ENCODE measurements at regions not wholly inside any gene's neighbourhood (a gene's known extent, or its start where the extent isn't known, plus 50 kb on each side); places are given as distances from the start of the nearest gene placed in this dataset.

GRCh38 chr2:18976168-18976961 lies 382.1 kb downstream of the OSR1 start:
- H3K4me1 ChIP-seq (ENCODE audit: control insufficient read depth, insufficient read depth, low read length), result peaks cover 14% of the 10 kb centered on the region
- H3K79me1 ChIP-seq (ENCODE audit: low read depth in 1 of 2, low read length in 2 of 2), result no peaks in the 10 kb centered on the region
- H4K8ac ChIP-seq (ENCODE audit: low read depth in 2 of 2, low read length in 2 of 2), result peak overlapping the region; percentile 52 to 96
- no peaks in the 10 kb centered on the region for H3K36me3 ChIP-seq (ENCODE audit: control insufficient read depth, insufficient read depth, low read length)
- H4K91ac ChIP-seq (ENCODE audit: insufficient read depth, low read depth, low read length), result peak overlapping the region; percentile 73
- H2BK5ac ChIP-seq (ENCODE audit: low read depth, low read length, poor library complexity, severe bottlenecking), result peak overlapping the region; percentile 79
- H4K5ac ChIP-seq (ENCODE audit: low read depth, low read length), result peak overlapping the region; percentile 95
- peak overlapping the region; percentile 78 for H3K14ac ChIP-seq (replicated peaks; ENCODE audit: low read depth, low read length)
- H2AK9ac ChIP-seq (replicated peaks; ENCODE audit: low read depth, low read length, poor library complexity), result peak overlapping the region; percentile 6
- intact Hi-C loops (cut with micrococcal nuclease) (no loop called here), in situ Hi-C loops (cut with MboI; ENCODE audit: low sequenced_read_pairs) (no loop called here), dilution Hi-C loops (cut with HindIII; ENCODE audit: low sequenced_read_pairs, unreplicated experiment) (no loop called here)
- H3K4me3 ChIP-seq (ENCODE audit: insufficient read depth, low read depth, low read length), result no peak overlapping the region
- TF ChIP-seq CTCF (conservative IDR thresholded peaks at IDR 0.05; ENCODE audit: low read depth, low read length), result no peak
- TF ChIP-seq SMC3 (IDR thresholded peaks at IDR 0.05; ENCODE audit: low read depth, low read length), result no peak
- no peak for TF ChIP-seq CHD1 (IDR thresholded peaks at IDR 0.05; ENCODE audit: low read depth, low read length)
- TF ChIP-seq RCOR1 (IDR thresholded peaks at IDR 0.05; ENCODE audit: insufficient replicate concordance, low read length), result no peak
- no peak for TF ChIP-seq USF2 (IDR thresholded peaks at IDR 0.05; ENCODE audit: low read depth, low read length)
- no peak for TF ChIP-seq MAZ (IDR thresholded peaks at IDR 0.05; ENCODE audit: borderline replicate concordance, low read depth, low read length)
- TF ChIP-seq MXI1 (IDR thresholded peaks at IDR 0.05; ENCODE audit: borderline replicate concordance, low read depth, low read length), result no peak
- TF ChIP-seq NFE2L2 (IDR thresholded peaks at IDR 0.05; ENCODE audit: low read depth, low read length), result no peak
- TF ChIP-seq RFX5 (IDR thresholded peaks at IDR 0.05; ENCODE audit: low read depth, low read length), result no peak
- TF ChIP-seq CEBPB (IDR thresholded peaks at IDR 0.05; ENCODE audit: low read depth, low read length), result no peak
- TF ChIP-seq POLR2A (IDR thresholded peaks at IDR 0.05; ENCODE audit: low read depth, low read length), result no peak
- H2BK20ac ChIP-seq (ENCODE audit: low read depth, low read length), result peak overlapping the region; percentile 95
- H3K9ac ChIP-seq (ENCODE audit: low read depth, low read length), result peak overlapping the region; percentile 10; the same call in 1 of the 2 replicates
- peak overlapping the region; percentile 84 for H3K4me2 ChIP-seq (ENCODE audit: low read depth, low read length)
- peak overlapping the region; percentile 80 for H3K23ac ChIP-seq (ENCODE audit: low read depth, low read length)
- peaks cover 8% of the 10 kb centered on the region for H3K9me1 ChIP-seq (ENCODE audit: insufficient read depth, low read length)
- H3K9me3 ChIP-seq (ENCODE audit: control insufficient read depth, insufficient read depth, low read length), result no peaks in the 10 kb centered on the region
- ChIA-PET CTCF (interaction anchor here (0.6 kb wide), 1 partner anchor 352 kb away, joined by 3 read pairs; no protein-coding TSS in a partner anchor), POLR2A (ENCODE audit: unreplicated experiment) (no interaction called here)
- H3K18ac ChIP-seq (ENCODE audit: low read depth, low read length), result peak overlapping the region; percentile 94
- H2AFZ ChIP-seq (replicated peaks; ENCODE audit: low read length, poor library complexity), result peak overlapping the region; percentile 33
- H3K27me3 ChIP-seq (ENCODE audit: control insufficient read depth, insufficient read depth, low read length), result no peaks in the 10 kb centered on the region
- peak overlapping the region; percentile 68 for H2BK15ac ChIP-seq (ENCODE audit: low read depth, low read length)
- peak overlapping the region; percentile 62 for H3K56ac ChIP-seq (ENCODE audit: extremely low read depth, insufficient read depth, low read length)
- BruUV-seq (replicated peaks), result no TSS peak
- no peaks in the 10 kb centered on the region for H4K20me1 ChIP-seq (ENCODE audit: insufficient read depth, low read length)
- peak overlapping the region; percentile 87 for H3K4ac ChIP-seq (ENCODE audit: low read depth, low read length)
- H2BK120ac ChIP-seq (ENCODE audit: low read depth, low read length), result peak overlapping the region; percentile 87
- peak overlapping the region; percentile 53 for H2AK5ac ChIP-seq (ENCODE audit: low read depth, low read length)
- peak; percentile 94 for DNase-seq
- peak; percentile 92 for ATAC-seq (ENCODE audit: low read depth)
- WGBS, 2 experiments (ENCODE audit: extremely low coverage in 2 of 2, insufficient read length in 1 of 2), result no CpG with 5 or more reads among the region's 14 CpGs
- H3K27ac ChIP-seq (ENCODE audit: insufficient read depth, low read length), result peak overlapping the region; percentile 92

All from IMR-90 (cell line).